Mammary epithelial cell (primary cell): ENCODE measurements at regions not wholly inside any gene's neighbourhood (a gene's known extent, or its start where the extent isn't known, plus 50 kb on each side); places are given as distances from the start of the nearest gene placed in this dataset.

Experiments
- EZH2 ChIP-seq: IDR thresholded peaks from 2 replicates; pipeline ENCODE4 v1.6.1; 2012; ENCODE audit warnings: low read length, inconsistent platforms, borderline replicate concordance
- TF ChIP-seq, protein P1 (sequence below), 2 donors: IDR thresholded peaks in 1 of 2; conservative IDR thresholded peaks in 1 of 2; 2 replicates each; pipeline ENCODE4 v1.5.1; 2011 to 2012; ENCODE audit warnings: inconsistent platforms in 2 of 2, low read length in 2 of 2, mild to moderate bottlenecking in 2 of 2, control low read depth in 1 of 2, low read depth in 1 of 2; ENCODE audit not compliant: insufficient read depth in 1 of 2; ENCODE audit errors: extremely low read depth in 1 of 2

DNA sequence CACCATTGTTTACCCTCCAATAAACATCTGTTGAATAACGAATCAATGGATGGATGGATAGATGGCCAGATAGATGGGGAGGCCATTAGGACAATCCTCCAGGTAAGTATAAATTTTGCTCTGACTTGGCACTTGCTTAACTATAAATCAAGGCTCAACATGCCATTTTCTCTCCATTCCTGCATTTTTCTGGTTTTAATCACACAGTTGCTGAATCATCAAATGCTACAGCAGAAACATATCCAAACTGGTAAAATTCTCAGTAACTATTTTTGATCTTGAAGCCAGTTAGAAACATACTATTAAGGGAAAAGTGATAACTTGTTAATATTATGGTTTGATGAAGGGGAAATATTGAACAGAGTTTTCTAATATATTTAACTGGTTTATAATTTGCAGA, 71.5 kb upstream of the MTAP start:
- TF ChIP-seq, protein P1, sequence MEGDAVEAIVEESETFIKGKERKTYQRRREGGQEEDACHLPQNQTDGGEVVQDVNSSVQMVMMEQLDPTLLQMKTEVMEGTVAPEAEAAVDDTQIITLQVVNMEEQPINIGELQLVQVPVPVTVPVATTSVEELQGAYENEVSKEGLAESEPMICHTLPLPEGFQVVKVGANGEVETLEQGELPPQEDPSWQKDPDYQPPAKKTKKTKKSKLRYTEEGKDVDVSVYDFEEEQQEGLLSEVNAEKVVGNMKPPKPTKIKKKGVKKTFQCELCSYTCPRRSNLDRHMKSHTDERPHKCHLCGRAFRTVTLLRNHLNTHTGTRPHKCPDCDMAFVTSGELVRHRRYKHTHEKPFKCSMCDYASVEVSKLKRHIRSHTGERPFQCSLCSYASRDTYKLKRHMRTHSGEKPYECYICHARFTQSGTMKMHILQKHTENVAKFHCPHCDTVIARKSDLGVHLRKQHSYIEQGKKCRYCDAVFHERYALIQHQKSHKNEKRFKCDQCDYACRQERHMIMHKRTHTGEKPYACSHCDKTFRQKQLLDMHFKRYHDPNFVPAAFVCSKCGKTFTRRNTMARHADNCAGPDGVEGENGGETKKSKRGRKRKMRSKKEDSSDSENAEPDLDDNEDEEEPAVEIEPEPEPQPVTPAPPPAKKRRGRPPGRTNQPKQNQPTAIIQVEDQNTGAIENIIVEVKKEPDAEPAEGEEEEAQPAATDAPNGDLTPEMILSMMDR (conservative IDR thresholded peaks at IDR 0.05 in 1 of 2, IDR thresholded peaks at IDR 0.05 in 1 of 2; ENCODE audit: extremely low read depth in 1 of 2, insufficient read depth in 1 of 2, low read depth in 1 of 2, low read length in 2 of 2), result no peak
- no peak for TF ChIP-seq EZH2
